Testis (tissue), 2 donors: ENCODE measurements at regions not wholly inside any gene's neighbourhood (a gene's known extent, or its start where the extent isn't known, plus 50 kb on each side); places are given as distances from the start of the nearest gene placed in this dataset.

Experiments used
- DNase-seq: peaks from one replicate; pipeline ENCODE4 v3.0.0-alpha.2; 2019
- H3K27ac ChIP-seq, 2 donors: fragments of 200-600 bp; sonication (generic); one replicate each; pipeline ENCODE4 v1.5.1; 2019
- H3K27me3 ChIP-seq: fragments of 200-600 bp; sonication (generic); one replicate; pipeline ENCODE4 v1.5.1; 2019
- H3K36me3 ChIP-seq: fragments of 200-600 bp; sonication (generic); one replicate; pipeline ENCODE4 v1.5.1; 2017; ENCODE audit warnings: low read depth; ENCODE audit errors: missing control alignments
- H3K4me1 ChIP-seq: fragments of 200-600 bp; sonication (generic); one replicate; pipeline ENCODE4 v1.5.1; 2019
- H3K4me3 ChIP-seq, 2 donors: fragments of 200-600 bp; sonication (generic); one replicate each; pipeline ENCODE4 v1.5.1; 2017 to 2019
- H3K9me3 ChIP-seq: fragments of 200-600 bp; sonication (generic); one replicate; pipeline ENCODE4 v1.5.1; 2017
- POLR2A ChIP-seq: fragments of 450-650 bp; IDR thresholded peaks from one replicate; pipeline ENCODE4 v1.6.1; 2017; ENCODE audit warnings: antibody characterized with exemption, mild to moderate bottlenecking, moderate library complexity
- WGBS, 2 donors: methylation state at CpG; one replicate each; pipeline ENCODE4 v1.1.5; 2018; 5-methylcytosine and 5-hydroxymethylcytosine counted together
- intact Hi-C: fragments of 100-400 bp; cut with DNase I; formaldehyde crosslinking; loops from one replicate; pipeline ENCODE4 v1.15.1; 2023; ENCODE audit warnings: low total_unique reads
- TF ChIP-seq, protein P1 (sequence below), 3 experiments: fragments of 450-650 bp in 2 of 3; fragments of 200-600 bp in 1 of 3; sonication (generic) in 1 of 3; IDR thresholded peaks; one replicate each; pipeline ENCODE4 v1.5.1; 2016 to 2019; ENCODE audit warnings: antibody characterized with exemption in 3 of 3, mild to moderate bottlenecking in 2 of 3, moderate library complexity in 1 of 3

- intact Hi-C loops: no loop called here
- H3K9me3 ChIP-seq: no peaks in the 10 kb centered on the region
- 45 to 58% methylated on average over 8 of the region's 8 CpGs for WGBS, 2 donors
- peak; percentile 74 for DNase-seq
- H3K27ac ChIP-seq: peak overlapping the region; percentile 2 to 69
- TF ChIP-seq, protein P1, sequence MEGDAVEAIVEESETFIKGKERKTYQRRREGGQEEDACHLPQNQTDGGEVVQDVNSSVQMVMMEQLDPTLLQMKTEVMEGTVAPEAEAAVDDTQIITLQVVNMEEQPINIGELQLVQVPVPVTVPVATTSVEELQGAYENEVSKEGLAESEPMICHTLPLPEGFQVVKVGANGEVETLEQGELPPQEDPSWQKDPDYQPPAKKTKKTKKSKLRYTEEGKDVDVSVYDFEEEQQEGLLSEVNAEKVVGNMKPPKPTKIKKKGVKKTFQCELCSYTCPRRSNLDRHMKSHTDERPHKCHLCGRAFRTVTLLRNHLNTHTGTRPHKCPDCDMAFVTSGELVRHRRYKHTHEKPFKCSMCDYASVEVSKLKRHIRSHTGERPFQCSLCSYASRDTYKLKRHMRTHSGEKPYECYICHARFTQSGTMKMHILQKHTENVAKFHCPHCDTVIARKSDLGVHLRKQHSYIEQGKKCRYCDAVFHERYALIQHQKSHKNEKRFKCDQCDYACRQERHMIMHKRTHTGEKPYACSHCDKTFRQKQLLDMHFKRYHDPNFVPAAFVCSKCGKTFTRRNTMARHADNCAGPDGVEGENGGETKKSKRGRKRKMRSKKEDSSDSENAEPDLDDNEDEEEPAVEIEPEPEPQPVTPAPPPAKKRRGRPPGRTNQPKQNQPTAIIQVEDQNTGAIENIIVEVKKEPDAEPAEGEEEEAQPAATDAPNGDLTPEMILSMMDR (IDR thresholded peaks at IDR 0.05): no peak
- no peak for TF ChIP-seq POLR2A
- no peaks in the 10 kb centered on the region for H3K27me3 ChIP-seq
- no peaks in the 10 kb centered on the region for H3K4me1 ChIP-seq
- no peak overlapping the region for H3K4me3 ChIP-seq
- H3K36me3 ChIP-seq: no peaks in the 10 kb centered on the region
These were observed 53.2 kb upstream of the CUL3 start for GRCh38 chr2:224638301-224638823.
